BE2C (cell line): ENCODE measurements at regions not wholly inside any gene's neighbourhood (a gene's known extent, or its start where the extent isn't known, plus 50 kb on each side); places are given as distances from the start of the nearest gene placed in this dataset.

Source experiments
- DNase-seq: peaks from one replicate; pipeline ENCODE4 v3.0.0-alpha.2; 2020
- H3K27me3 ChIP-seq: fragments of 250-450 bp; sonication (Bioruptor Pico); 2 replicates; pipeline ENCODE4 v1.5.1; 2020; ENCODE audit warnings: mild to moderate bottlenecking
- H3K36me3 ChIP-seq: fragments of 250-450 bp; sonication (Bioruptor Pico); 2 replicates; pipeline ENCODE4 v1.5.1; 2020; ENCODE audit warnings: mild to moderate bottlenecking
- H3K4me1 ChIP-seq: fragments of 250-450 bp; sonication (Bioruptor Pico); 2 replicates; pipeline ENCODE4 v1.5.1; 2020
- H3K4me3 ChIP-seq: 2 replicates; pipeline ENCODE4 v1.5.1; 2011; ENCODE audit warnings: low read depth, low read length
- H3K9me3 ChIP-seq: fragments of 250-450 bp; sonication (Bioruptor Pico); 2 replicates; pipeline ENCODE4 v1.5.1; 2020
- TF ChIP-seq, protein P1 (sequence below): IDR thresholded peaks from 2 replicates; pipeline ENCODE4 v1.5.1; 2012; ENCODE audit warnings: mild to moderate bottlenecking, low read depth, low read length

DNA sequence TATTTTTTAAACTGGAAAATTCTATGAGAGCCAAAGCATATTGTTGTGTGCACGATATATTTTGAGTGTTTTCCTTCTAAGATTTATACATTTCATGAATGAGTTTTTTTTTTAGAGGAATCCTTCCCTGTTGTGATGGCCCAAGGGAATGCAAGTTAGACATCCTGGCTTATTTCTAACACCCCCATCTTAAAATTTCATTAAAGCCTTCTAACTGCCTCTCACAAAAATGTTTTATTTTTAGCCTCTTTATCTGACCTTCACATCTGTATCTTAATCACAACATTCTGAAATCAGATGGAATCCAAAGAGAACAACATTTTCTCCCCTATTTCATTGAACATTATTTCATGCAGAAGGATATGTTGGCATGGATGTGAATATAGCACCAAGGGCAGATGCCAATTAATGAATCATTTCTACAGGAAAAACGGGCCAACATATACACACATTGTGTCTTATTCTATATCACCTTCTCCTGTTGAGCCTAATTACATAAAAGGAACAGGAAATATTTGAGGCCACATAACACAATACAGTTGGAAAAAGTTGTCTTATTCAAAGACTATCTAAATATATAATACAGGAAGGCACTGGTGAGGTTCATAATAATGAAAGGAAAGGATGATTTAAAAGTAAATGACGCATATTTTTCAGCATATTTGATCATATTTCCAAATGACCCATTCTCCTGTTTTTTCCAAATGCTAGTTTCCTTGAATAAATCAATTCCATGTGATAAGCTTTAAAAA lies 455.5 kb downstream of the TTLL7 start:
- no peak for DNase-seq
- H3K4me1 ChIP-seq = no peaks in the 10 kb centered on the region
- TF ChIP-seq, protein P1, sequence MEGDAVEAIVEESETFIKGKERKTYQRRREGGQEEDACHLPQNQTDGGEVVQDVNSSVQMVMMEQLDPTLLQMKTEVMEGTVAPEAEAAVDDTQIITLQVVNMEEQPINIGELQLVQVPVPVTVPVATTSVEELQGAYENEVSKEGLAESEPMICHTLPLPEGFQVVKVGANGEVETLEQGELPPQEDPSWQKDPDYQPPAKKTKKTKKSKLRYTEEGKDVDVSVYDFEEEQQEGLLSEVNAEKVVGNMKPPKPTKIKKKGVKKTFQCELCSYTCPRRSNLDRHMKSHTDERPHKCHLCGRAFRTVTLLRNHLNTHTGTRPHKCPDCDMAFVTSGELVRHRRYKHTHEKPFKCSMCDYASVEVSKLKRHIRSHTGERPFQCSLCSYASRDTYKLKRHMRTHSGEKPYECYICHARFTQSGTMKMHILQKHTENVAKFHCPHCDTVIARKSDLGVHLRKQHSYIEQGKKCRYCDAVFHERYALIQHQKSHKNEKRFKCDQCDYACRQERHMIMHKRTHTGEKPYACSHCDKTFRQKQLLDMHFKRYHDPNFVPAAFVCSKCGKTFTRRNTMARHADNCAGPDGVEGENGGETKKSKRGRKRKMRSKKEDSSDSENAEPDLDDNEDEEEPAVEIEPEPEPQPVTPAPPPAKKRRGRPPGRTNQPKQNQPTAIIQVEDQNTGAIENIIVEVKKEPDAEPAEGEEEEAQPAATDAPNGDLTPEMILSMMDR = no peak
- H3K27me3 ChIP-seq = no peaks in the 10 kb centered on the region
- no peak overlapping the region for H3K4me3 ChIP-seq
- no peaks in the 10 kb centered on the region for H3K36me3 ChIP-seq
- no peaks in the 10 kb centered on the region for H3K9me3 ChIP-seq

DNA sequence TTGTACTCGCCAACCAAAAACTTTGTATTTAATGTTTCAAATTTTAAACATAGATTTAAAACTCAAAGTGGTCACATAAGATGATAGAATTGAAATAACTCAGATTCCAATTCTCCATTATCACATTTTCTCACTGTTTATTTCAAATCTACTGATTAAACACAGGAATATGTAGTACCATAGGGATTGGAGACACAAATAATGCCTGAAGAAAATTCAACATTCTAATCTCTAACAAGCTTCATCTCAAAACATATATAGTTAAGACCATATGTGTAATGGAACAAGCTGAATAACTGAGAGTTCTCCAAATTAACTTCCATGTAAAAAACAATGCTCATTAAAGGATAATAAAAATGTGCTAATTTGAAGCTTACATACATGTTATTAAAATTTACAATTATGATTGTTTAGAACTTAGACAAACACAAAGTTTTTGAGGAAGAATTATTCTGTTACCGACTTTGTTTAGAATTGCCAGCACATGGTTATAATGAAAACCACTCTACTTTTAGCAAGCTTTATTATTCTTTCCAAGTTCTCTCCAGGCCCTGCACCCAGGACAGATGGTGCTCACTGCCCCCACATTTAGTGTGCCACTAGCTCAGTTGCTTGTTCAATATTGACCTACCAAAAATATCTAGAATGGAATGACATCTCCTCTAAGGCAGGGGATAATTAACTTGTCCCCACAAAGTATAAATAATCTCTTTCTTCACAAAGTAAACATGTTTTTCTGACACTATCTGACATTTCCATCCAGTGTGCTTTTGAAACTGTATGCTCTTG lies 467.2 kb downstream of the TTLL7 start:
- Histone ChIP-seq H3K36me3 (no peaks in the 10 kb centered on the region), H3K9me3 (no peaks in the 10 kb centered on the region), H3K4me3 (no peak overlapping the region), H3K27me3 (no peaks in the 10 kb centered on the region), H3K4me1 (no peaks in the 10 kb centered on the region)
- TF ChIP-seq, protein P1 = no peak
- DNase-seq = no peak

DNA sequence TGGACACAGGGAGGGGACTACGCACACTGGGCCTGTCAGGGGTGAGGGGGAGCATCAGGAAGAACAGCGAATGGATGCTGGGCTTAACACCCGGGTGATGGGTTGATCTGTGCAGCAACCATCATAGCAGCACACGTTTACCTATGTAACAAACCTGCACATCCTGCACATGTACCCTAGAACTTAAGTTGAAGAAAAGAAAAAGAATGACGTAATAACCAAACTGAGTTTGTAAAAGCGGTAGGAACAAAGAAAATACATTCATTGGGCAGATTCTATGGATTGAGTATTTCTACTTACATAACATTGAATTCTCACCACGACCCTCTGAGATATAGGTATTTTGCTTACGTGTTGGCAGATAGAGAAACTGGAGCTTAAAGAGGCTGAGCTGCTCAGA lies 468.4 kb downstream of the TTLL7 start:
- Histone ChIP-seq H3K9me3 (no peaks in the 10 kb centered on the region), H3K4me3 (no peak overlapping the region), H3K36me3 (no peaks in the 10 kb centered on the region), H3K27me3 (no peaks in the 10 kb centered on the region), H3K4me1 (no peaks in the 10 kb centered on the region)
- DNase-seq = no peak
- TF ChIP-seq, protein P1 = no peak

DNA sequence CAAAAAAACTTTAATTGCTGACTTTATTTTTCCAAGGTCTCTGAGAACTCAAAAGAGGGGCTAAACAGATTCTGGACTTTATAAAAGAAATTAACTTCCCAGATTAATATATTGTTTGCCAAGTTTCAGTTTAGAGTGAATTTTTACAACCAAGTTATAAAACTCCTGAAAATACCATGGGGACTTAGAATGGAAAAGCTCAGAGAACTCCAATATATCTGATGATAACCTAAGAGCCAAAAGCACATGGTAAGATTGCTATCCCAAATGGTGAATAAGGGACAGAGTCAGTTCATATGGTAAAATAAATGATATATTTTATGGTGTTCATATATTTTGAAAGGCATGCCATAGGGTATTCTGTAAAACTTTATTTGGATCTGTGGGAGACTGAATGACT lies 470.9 kb downstream of the TTLL7 start:
- no peak for DNase-seq
- TF ChIP-seq, protein P1 = no peak
- Histone ChIP-seq H3K27me3 (no peaks in the 10 kb centered on the region), H3K36me3 (no peaks in the 10 kb centered on the region), H3K4me3 (no peak overlapping the region), H3K4me1 (no peaks in the 10 kb centered on the region), H3K9me3 (no peaks in the 10 kb centered on the region)

DNA sequence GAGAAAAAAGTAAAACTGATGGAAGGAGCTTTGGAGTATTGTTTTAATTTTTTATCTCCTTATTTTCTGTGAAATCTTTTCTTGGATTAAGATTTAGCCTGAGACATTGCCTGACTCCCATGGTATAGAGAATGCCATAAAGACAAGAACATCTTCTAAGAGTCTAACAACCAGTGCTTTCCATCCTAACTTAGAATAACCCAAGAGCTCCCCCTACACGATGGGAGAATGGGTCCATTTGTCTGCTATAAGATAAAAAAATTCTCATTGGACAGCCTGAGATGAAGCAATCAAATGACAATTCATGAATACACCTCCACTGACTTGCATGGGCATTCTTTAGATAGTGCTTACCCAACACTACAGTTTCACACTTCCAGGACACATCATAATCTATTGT lies 478.1 kb downstream of the TTLL7 start:
- no peak for DNase-seq
- Histone ChIP-seq H3K36me3 (no peaks in the 10 kb centered on the region), H3K4me3 (no peak overlapping the region), H3K4me1 (peaks cover 10% of the 10 kb centered on the region), H3K27me3 (no peaks in the 10 kb centered on the region), H3K9me3 (no peaks in the 10 kb centered on the region)
- TF ChIP-seq, protein P1 = no peak

DNA sequence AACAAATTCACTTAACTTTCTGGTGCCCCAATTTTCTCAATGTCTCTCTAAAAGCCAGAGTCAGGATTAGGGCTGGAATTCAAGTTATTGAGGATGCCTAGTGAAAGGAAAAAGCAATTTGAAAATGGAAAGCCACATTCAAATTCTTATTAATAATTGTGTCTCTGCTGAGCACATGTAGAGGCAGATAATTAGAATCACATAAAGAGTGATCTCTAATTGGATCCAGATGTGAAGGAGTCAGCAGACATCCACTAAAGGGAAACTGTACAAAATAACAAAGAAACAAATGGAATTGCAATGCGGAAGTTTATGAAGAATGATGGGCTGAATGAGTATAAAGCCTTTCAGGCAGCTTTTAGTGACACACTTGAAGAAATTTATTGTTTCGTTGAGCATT lies 482.6 kb downstream of the TTLL7 start:
- no peaks in the 10 kb centered on the region for H3K9me3 ChIP-seq

More for the DNA sequence above, 482.6 kb downstream of the TTLL7 start:
- Histone ChIP-seq H3K4me1 (peaks cover 10% of the 10 kb centered on the region), H3K4me3 (no peak overlapping the region), H3K36me3 (no peaks in the 10 kb centered on the region), H3K27me3 (no peaks in the 10 kb centered on the region)
- DNase-seq = no peak
- TF ChIP-seq, protein P1 = no peak
